HEK293T (cell line): ENCODE measurements at regions not wholly inside any gene's neighbourhood (a gene's known extent, or its start where the extent isn't known, plus 50 kb on each side); places are given as distances from the start of the nearest gene placed in this dataset.

Source experiments
- BHLHE40 ChIP-seq: fragments of 450-650 bp; IDR thresholded peaks from 2 replicates; pipeline ENCODE4 v1.6.1; 2016; ENCODE audit warnings: mild to moderate bottlenecking, moderate library complexity, borderline replicate concordance
- CTBP1 ChIP-seq: fragments of 450-650 bp; IDR thresholded peaks from 2 replicates; pipeline ENCODE4 v1.6.1; 2016; ENCODE audit warnings: borderline replicate concordance
- ELF4 ChIP-seq: fragments of 450-650 bp; IDR thresholded peaks from 2 replicates; pipeline ENCODE4 v1.6.1; 2017; ENCODE audit warnings: antibody characterized with exemption
- FOXM1 ChIP-seq: fragments of 450-650 bp; IDR thresholded peaks from 2 replicates; pipeline ENCODE4 v1.6.1; 2017; ENCODE audit warnings: mild to moderate bottlenecking, borderline replicate concordance
- L3MBTL2 ChIP-seq: fragments of 450-650 bp; conservative IDR thresholded peaks from 2 replicates; pipeline ENCODE4 v1.6.1; 2016; ENCODE audit warnings: mild to moderate bottlenecking
- SP1 ChIP-seq: fragments of 450-650 bp; IDR thresholded peaks from 2 replicates; pipeline ENCODE4 v1.6.1; 2017
- SUZ12 ChIP-seq: fragments of 450-650 bp; IDR thresholded peaks from 2 replicates; pipeline ENCODE4 v1.6.1; 2016; ENCODE audit warnings: mild to moderate bottlenecking
- ZNF384 ChIP-seq: fragments of 450-650 bp; IDR thresholded peaks from 2 replicates; pipeline ENCODE4 v1.6.1; 2016
- TF ChIP-seq, protein P1 (sequence below): fragments of 450-650 bp; IDR thresholded peaks from 2 replicates; pipeline ENCODE4 v1.6.1; 2016

DNA sequence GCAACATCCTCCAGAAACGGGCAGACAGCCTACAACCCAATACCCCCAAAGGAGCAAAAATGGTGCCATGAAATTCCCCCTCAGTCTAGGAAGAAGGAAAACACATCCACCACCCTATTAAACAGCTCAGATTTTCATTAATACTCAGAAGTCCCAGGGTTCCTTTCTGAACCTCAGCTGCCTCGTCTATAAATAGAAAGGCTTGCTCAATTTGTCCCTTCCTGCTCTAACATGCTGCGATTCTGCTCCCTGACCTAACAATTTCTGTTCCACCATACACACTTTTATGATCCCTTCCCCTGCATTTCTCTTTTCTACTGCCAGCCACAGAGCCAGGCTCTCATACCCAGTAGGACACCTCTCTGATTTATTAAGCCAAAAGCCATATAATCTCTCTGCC lies 68.1 kb downstream of the MTERF1 start:
- no peak for TF ChIP-seq ZNF384
- no peak for TF ChIP-seq SUZ12
- TF ChIP-seq, protein P1, sequence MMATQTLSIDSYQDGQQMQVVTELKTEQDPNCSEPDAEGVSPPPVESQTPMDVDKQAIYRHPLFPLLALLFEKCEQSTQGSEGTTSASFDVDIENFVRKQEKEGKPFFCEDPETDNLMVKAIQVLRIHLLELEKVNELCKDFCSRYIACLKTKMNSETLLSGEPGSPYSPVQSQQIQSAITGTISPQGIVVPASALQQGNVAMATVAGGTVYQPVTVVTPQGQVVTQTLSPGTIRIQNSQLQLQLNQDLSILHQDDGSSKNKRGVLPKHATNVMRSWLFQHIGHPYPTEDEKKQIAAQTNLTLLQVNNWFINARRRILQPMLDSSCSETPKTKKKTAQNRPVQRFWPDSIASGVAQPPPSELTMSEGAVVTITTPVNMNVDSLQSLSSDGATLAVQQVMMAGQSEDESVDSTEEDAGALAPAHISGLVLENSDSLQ: no peak
- TF ChIP-seq ELF4: no peak
- TF ChIP-seq CTBP1: no peak
- no peak for TF ChIP-seq BHLHE40
- TF ChIP-seq SP1: no peak
- TF ChIP-seq FOXM1: no peak
- TF ChIP-seq L3MBTL2: no peak
